ENCODE measurements at regions not wholly inside any gene's neighbourhood (a gene's known extent, or its start where the extent isn't known, plus 50 kb on each side); places are given as distances from the start of the nearest gene placed in this dataset.

- TF ChIP-seq CTCF (IDR thresholded peaks at IDR 0.05) (no peak), POLR2A (IDR thresholded peaks at IDR 0.05) (no peak)
These were observed 166.7 kb upstream of the ADARB2 start for GRCh38 chr10:1903982-1904381.
